ENCODE measurements at regions not wholly inside any gene's neighbourhood (a gene's known extent, or its start where the extent isn't known, plus 50 kb on each side); places are given as distances from the start of the nearest gene placed in this dataset.

DNA sequence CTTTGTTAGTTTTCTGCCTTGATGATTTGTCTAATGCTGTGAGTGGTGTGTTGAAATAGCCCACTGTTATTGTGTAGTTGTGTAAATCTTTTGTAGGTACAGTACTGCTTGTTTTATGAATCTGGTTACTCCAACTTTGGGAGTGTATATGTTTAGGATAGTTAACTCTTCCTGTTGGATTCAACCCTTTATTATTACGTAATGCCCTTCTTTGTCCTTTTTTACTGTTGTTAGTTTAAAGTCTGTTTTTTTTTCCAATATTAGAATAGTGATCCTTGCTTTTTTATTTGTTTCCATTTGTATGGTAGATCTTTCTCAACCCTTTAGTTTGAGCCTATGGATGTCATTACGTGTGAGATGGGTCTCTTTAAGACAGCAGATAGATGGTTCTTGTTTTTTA lies 261.5 kb upstream of the CDH2 start:
- TF ChIP-seq CTCF (IDR thresholded peaks at IDR 0.05) (no peak), POLR2A (IDR thresholded peaks at IDR 0.05) (no peak)
